Neural crest cell (in vitro differentiated cells): ENCODE measurements at regions not wholly inside any gene's neighbourhood (a gene's known extent, or its start where the extent isn't known, plus 50 kb on each side); places are given as distances from the start of the nearest gene placed in this dataset.

Source experiments
- DNase-seq: peaks from one replicate; pipeline ENCODE4 v3.0.0; 2021; ENCODE audit warnings: low read depth, mixed read lengths, low spot score
- H3K27ac Mint-ChIP-seq: one replicate; pipeline ENCODE4 v1.8.0; 2021; ENCODE audit warnings: mild to moderate bottlenecking, mixed read lengths; ENCODE audit not compliant: unreplicated experiment
- H3K27me3 Mint-ChIP-seq: 2 replicates; pipeline ENCODE4 v1.8.0; 2021; ENCODE audit warnings: low read depth, mild to moderate bottlenecking, mixed read lengths
- H3K36me3 Mint-ChIP-seq: 2 replicates; pipeline ENCODE4 v1.8.0; 2021; ENCODE audit warnings: low read depth, mild to moderate bottlenecking, mixed read lengths
- H3K4me1 Mint-ChIP-seq: 2 replicates; pipeline ENCODE4 v1.8.0; 2021; ENCODE audit warnings: mixed read lengths
- H3K4me3 Mint-ChIP-seq: one replicate; pipeline ENCODE4 v1.8.0; 2021; ENCODE audit warnings: mild to moderate bottlenecking, mixed read lengths
- H3K9me3 Mint-ChIP-seq: 2 replicates; pipeline ENCODE4 v1.8.0; 2021; ENCODE audit warnings: mixed read lengths
- TF ChIP-seq, protein P1 (sequence below): fragments of 200-600 bp; sonication (generic); conservative IDR thresholded peaks from 2 replicates; pipeline ENCODE4 v1.5.0; 2021; ENCODE audit warnings: antibody characterized with exemption, mild to moderate bottlenecking

DNA sequence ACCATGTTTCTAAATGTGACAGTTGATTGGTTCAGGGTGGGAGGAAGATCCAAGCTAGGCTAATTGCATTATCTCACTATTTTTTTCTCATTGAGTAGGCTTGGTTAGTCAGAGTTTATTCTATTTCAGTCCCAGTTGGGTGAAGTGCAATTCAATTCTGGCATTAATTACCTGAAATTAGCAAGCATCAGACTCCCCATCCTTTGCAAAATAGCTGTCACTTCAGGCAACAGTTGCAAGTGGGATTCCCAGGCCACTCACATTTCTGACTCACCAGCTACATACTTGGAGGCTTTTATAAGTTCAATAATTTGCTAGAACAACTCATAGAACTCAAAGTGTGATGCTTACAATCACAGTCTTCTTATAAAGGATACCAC lies 155.8 kb upstream of the HAND2 start:
- H3K27me3 Mint-ChIP-seq = peaks cover 24% of the 10 kb centered on the region
- H3K36me3 Mint-ChIP-seq = no peaks in the 10 kb centered on the region
- H3K4me3 Mint-ChIP-seq = no peak overlapping the region
- H3K4me1 Mint-ChIP-seq = no peaks in the 10 kb centered on the region
- no peak overlapping the region for H3K27ac Mint-ChIP-seq
- no peaks in the 10 kb centered on the region for H3K9me3 Mint-ChIP-seq
- no peak for DNase-seq
- TF ChIP-seq, protein P1, sequence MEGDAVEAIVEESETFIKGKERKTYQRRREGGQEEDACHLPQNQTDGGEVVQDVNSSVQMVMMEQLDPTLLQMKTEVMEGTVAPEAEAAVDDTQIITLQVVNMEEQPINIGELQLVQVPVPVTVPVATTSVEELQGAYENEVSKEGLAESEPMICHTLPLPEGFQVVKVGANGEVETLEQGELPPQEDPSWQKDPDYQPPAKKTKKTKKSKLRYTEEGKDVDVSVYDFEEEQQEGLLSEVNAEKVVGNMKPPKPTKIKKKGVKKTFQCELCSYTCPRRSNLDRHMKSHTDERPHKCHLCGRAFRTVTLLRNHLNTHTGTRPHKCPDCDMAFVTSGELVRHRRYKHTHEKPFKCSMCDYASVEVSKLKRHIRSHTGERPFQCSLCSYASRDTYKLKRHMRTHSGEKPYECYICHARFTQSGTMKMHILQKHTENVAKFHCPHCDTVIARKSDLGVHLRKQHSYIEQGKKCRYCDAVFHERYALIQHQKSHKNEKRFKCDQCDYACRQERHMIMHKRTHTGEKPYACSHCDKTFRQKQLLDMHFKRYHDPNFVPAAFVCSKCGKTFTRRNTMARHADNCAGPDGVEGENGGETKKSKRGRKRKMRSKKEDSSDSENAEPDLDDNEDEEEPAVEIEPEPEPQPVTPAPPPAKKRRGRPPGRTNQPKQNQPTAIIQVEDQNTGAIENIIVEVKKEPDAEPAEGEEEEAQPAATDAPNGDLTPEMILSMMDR = no peak

DNA sequence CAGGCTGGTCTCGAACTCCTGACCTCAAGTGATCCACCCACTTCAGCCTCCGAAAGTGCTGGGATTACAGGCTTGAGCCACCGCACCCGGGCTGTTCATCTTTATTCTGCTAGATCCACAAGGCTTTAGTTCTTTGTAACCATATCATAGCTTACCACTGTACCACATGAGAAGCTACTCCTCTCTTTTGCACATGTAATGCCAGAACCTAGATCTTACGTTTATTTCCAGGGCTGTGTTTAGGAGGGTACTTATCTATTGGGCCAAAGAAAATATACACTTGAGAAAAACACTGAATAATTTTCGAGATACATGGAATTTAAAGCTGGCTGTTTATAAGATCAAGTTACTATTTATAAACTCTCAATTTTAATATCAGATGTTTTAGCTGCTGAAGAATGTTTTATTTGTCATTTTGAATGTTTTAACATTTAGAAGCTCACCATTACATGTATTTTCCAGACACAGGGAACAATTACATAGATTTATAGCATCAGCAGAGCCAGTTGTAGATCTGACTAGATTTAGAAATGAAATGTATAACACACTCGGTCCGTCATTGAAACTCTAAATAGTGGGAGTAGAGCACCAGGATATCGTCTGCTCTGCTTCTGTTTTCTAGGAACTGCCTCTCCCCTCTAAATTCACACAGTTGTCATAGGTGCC lies 155.3 kb upstream of the HAND2 start:
- peaks cover 27% of the 10 kb centered on the region for H3K27me3 Mint-ChIP-seq
- H3K27ac Mint-ChIP-seq = no peak overlapping the region
- H3K4me1 Mint-ChIP-seq = no peaks in the 10 kb centered on the region
- no peak for DNase-seq
- no peak overlapping the region for H3K4me3 Mint-ChIP-seq
- TF ChIP-seq, protein P1 = no peak
- no peaks in the 10 kb centered on the region for H3K9me3 Mint-ChIP-seq
- H3K36me3 Mint-ChIP-seq = no peaks in the 10 kb centered on the region

DNA sequence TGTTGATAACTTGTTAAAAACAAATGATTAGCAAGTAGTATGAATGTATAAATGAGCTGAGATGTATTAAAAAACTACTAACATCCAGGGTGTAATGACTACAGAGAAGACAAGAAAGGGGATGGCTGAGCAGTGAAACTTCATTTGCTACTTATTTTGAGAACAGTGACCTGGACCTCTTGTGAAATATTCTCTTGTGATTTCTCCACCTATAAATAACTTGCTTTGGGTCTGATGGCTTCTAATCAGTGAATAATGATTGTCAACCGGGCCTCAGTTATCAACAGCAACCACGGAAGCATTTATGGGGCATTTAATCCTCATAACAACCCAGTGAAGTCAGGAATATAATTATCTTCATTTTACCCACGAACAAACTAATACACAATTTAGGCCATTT lies 154.2 kb upstream of the HAND2 start:
- H3K4me3 Mint-ChIP-seq = no peak overlapping the region
- H3K27me3 Mint-ChIP-seq = peaks cover 33% of the 10 kb centered on the region
- TF ChIP-seq, protein P1 = no peak

DNA sequence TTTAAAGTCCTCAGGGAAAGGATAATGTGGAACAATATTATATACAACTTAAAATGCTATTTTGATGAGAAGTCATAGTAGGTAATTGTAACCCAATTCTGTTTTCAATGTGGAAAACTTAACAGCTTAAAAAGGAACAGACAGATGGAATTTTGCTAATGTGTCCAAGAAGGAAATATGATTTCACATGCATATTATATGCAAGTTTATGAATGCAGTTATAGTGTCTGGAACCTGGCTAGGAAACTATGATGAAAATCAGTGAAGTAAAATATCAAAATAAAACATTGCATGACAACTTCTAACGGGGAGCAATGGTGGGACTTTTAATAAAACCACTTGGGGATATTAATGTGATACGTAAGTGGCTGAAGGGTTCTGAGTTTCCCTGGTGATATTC lies 152.6 kb upstream of the HAND2 start:
- TF ChIP-seq, protein P1 = no peak
- no peak overlapping the region for H3K4me3 Mint-ChIP-seq

More for the DNA sequence above, 154.2 kb upstream of the HAND2 start:
- Mint-ChIP-seq H3K4me1 (no peaks in the 10 kb centered on the region), H3K36me3 (no peaks in the 10 kb centered on the region), H3K9me3 (no peaks in the 10 kb centered on the region), H3K27ac (no peak overlapping the region)
- DNase-seq = no peak

DNA sequence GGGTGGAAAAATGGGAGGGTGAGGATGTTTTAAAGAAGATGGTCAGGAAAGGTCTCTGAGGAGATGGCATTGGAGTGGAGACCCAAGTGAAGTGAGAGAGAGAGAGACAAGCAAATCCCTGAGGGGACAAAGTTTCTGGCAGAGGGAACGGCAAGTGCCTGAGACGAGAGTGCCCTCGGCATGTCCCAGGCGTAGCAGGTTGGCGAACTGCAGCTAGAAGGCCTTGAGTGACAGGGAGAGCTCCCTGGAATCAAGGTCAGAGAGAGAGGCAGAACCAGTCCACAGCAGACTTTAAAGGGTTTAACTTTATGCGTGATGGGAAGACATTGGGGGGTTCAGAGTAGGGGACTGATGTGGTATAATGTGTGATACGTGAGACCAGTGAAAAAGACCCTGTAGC lies 150.2 kb upstream of the HAND2 start:
- Mint-ChIP-seq H3K36me3 (no peaks in the 10 kb centered on the region), H3K27me3 (peaks cover 32% of the 10 kb centered on the region), H3K27ac (no peak overlapping the region), H3K4me3 (no peak overlapping the region), H3K4me1 (no peaks in the 10 kb centered on the region), H3K9me3 (no peaks in the 10 kb centered on the region)
- DNase-seq = no peak
- TF ChIP-seq, protein P1 = no peak

More for the DNA sequence above, 152.6 kb upstream of the HAND2 start:
- no peaks in the 10 kb centered on the region for H3K36me3 Mint-ChIP-seq
- H3K9me3 Mint-ChIP-seq = no peaks in the 10 kb centered on the region
- no peaks in the 10 kb centered on the region for H3K4me1 Mint-ChIP-seq
- DNase-seq = no peak
- H3K27ac Mint-ChIP-seq = no peak overlapping the region
- peaks cover 32% of the 10 kb centered on the region for H3K27me3 Mint-ChIP-seq
